ENCODE measurements at regions not wholly inside any gene's neighbourhood (a gene's known extent, or its start where the extent isn't known, plus 50 kb on each side); places are given as distances from the start of the nearest gene placed in this dataset.

DNA sequence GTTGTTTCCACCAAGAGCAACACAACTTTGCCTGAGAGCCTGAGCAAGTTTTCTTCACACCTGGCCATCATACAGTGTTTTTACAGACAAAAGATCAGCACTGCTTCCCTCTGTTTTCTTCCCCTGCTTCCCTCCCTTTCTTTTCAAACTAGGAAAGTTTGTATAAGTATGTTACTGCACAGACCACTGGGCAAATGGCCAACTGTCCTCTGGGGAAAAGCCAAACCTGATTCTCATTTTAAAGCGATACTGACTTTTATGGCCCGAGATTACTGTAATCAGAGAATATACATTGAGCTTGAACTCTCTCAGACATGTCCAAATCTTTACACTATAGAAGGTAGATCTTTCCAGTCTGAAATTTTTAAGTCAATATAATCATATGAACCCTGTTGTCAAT is 415.0 kb downstream of the NFIB start:
- in situ Hi-C loops (cut with HindIII; ENCODE audit: extremely low pct_ligation_motif_present, low pct_unique_long_range_greater_than_20kb) (no loop called here), intact Hi-C loops (cut with micrococcal nuclease; ENCODE audit: unreplicated experiment) (no loop called here)
- ATAC-seq (no peak), FAIRE-seq (no peak), DNase-seq (ENCODE audit: low spot score) (no peak)
- Histone ChIP-seq H3K27me3 (ENCODE audit: control insufficient read depth in 1 of 2, insufficient read depth in 2 of 2, low read length in 2 of 2) (no peaks in the 10 kb centered on the region), H3K79me2 (ENCODE audit: insufficient read depth, low read length) (no peaks in the 10 kb centered on the region), H4K20me1 (ENCODE audit: insufficient read depth, low read length) (no peaks in the 10 kb centered on the region), H3K4me1 (ENCODE audit: insufficient read depth, low read length) (no peaks in the 10 kb centered on the region), H3K9me3 (ENCODE audit: low read length) (no peaks in the 10 kb centered on the region), H3K4me3 (replicated peaks in 1 of 3; ENCODE audit: insufficient read depth in 1 of 3, low read depth in 2 of 3, low read length in 3 of 3) (no peak overlapping the region), H3K9ac (ENCODE audit: insufficient read depth, low read depth, low read length) (no peak overlapping the region), H2AFZ (ENCODE audit: low read length) (no peak overlapping the region), H3K36me3 (replicated peaks in 1 of 2; ENCODE audit: control insufficient read depth in 1 of 2, insufficient read depth in 2 of 2, low read length in 2 of 2) (no peaks in the 10 kb centered on the region), H3K4me2 (ENCODE audit: low read depth, low read length) (no peak overlapping the region), H3K27ac (ENCODE audit: extremely low read length, insufficient read depth, low read length) (no peak overlapping the region)
- POLR2A ChIA-PET, result no interaction called here
- TF ChIP-seq, protein P1, sequence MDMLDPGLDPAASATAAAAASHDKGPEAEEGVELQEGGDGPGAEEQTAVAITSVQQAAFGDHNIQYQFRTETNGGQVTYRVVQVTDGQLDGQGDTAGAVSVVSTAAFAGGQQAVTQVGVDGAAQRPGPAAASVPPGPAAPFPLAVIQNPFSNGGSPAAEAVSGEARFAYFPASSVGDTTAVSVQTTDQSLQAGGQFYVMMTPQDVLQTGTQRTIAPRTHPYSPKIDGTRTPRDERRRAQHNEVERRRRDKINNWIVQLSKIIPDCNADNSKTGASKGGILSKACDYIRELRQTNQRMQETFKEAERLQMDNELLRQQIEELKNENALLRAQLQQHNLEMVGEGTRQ (IDR thresholded peaks at IDR 0.05; ENCODE audit: low read depth, low read length), result no peak
- TF ChIP-seq, protein P1 (CRISPR knock-in tag; IDR thresholded peaks at IDR 0.05; ENCODE audit: borderline replicate concordance), result no peak
- TF ChIP-seq MAX (IDR thresholded peaks at IDR 0.05), result no peak
- no peak for TF ChIP-seq PHF20 (CRISPR knock-in tag; IDR thresholded peaks at IDR 0.05)
- no peak for TF ChIP-seq TEAD3 (CRISPR knock-in tag; optimal IDR thresholded peaks at IDR 0.05; ENCODE audit: borderline replicate concordance)
- no peak for TF ChIP-seq JARID2 (CRISPR knock-in tag; IDR thresholded peaks at IDR 0.05; ENCODE audit: insufficient replicate concordance)
- TF ChIP-seq MEIS2 (CRISPR knock-in tag; IDR thresholded peaks at IDR 0.05), result no peak
- no peak for TF ChIP-seq THAP11 (CRISPR knock-in tag; IDR thresholded peaks at IDR 0.05)
- TF ChIP-seq ZNF724P (CRISPR knock-in tag; IDR thresholded peaks at IDR 0.05; ENCODE audit: borderline replicate concordance), result no peak
- TF ChIP-seq RFXAP (CRISPR knock-in tag; IDR thresholded peaks at IDR 0.05; ENCODE audit: borderline replicate concordance), result no peak
- no peak for TF ChIP-seq SSRP1 (CRISPR knock-in tag; IDR thresholded peaks at IDR 0.05)
- no peak for TF ChIP-seq ZNF749 (CRISPR knock-in tag; IDR thresholded peaks at IDR 0.05; ENCODE audit: borderline replicate concordance)
- no peak for TF ChIP-seq PRDM10 (CRISPR knock-in tag; IDR thresholded peaks at IDR 0.05; ENCODE audit: low read depth)
- no peak for TF ChIP-seq ZNF841 (CRISPR knock-in tag; IDR thresholded peaks at IDR 0.05; ENCODE audit: borderline replicate concordance)
- TF ChIP-seq UBTF (CRISPR knock-in tag; IDR thresholded peaks at IDR 0.05), result no peak
- no peak for TF ChIP-seq ZNF782 (CRISPR knock-in tag; IDR thresholded peaks at IDR 0.05; ENCODE audit: borderline replicate concordance)
- no peak for TF ChIP-seq FIP1L1 (IDR thresholded peaks at IDR 0.05; ENCODE audit: borderline replicate concordance, insufficient read depth, low read depth, low read length)
- TF ChIP-seq ZNF709 (CRISPR knock-in tag; IDR thresholded peaks at IDR 0.05), result no peak
- CTCF ChIA-PET (ENCODE audit: low intra/inter-chr PET ratio, low total read pairs), result no interaction called here
- BruUV-seq (replicated peaks), result no TSS peak
- WGBS (ENCODE audit: low lambda C conversion rate), result 6% methylated on average over 2 of the region's 2 CpGs
